NCI-H128 (cell line): ENCODE measurements at regions not wholly inside any gene's neighbourhood (a gene's known extent, or its start where the extent isn't known, plus 50 kb on each side); places are given as distances from the start of the nearest gene placed in this dataset.
"Not testable (repeated sequence)": the region's sequence is repeated elsewhere in the genome, so short reads cannot be mapped to it uniquely, and the experiment has no call there.

ENCODE experiments used
- DNase-seq: peaks from one replicate; lab custom pipeline; 2025; ENCODE audit not compliant: unreplicated experiment; lab: John Stamatoyannopoulos, UW

DNA sequence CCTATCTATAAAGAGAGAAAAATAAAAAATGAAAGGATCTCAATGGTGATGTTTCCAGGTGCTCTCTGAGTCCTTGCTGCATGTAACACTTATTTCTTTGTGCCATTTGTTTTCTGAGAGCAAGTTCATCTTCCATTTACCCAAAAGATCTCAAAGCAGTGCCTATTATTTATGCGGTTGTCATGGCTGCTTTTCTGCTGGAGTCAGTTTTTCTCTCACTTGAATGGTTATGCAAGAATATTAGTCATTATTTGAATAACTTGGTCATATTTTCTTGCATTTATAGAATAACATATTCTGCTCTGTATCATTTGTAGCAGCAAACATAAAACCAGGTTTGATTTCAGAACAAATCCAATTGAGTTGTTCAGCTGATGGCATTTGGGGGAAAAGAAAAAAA is 141.8 kb upstream of the G2E3 start:
- no peak for DNase-seq

DNA sequence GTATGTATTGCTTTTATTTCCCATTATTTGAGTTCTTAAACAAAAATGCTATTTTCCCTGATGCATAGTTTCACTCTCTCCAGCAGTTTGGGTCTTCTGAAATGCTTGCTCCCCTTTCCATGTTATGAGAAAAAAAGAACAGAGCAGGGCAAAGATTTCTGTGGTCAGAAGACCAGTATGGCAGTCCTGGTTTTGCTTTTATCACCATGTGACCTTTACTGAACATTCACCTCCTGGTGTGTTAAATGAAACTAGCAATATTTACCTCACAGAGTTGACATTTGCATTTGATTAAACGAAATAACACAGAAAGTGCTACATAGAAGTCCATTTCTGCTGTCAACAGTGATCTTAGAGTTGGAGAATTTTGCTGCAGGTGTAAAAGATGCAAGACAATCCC is 141.0 kb upstream of the G2E3 start:
- DNase-seq, result no peak

DNA sequence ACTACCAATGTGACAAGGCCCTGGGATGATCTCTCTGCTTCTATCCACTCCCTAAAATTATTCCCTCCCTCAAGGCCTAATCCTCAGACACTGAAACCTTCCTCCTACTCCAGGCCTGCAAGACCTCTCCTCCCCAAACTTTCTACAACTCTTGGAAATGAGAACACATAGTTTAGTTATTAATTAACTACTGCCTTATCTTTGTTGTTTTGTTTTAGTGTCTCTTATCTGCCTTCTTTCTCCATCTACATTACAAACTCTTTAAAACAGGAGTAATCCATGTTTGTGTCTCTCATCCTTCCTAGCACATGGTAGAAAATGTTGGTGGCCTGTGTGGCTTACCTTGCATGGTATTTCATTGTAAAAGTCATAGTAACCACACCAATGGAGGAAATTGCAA is 139.9 kb upstream of the G2E3 start:
- no peak for DNase-seq

DNA sequence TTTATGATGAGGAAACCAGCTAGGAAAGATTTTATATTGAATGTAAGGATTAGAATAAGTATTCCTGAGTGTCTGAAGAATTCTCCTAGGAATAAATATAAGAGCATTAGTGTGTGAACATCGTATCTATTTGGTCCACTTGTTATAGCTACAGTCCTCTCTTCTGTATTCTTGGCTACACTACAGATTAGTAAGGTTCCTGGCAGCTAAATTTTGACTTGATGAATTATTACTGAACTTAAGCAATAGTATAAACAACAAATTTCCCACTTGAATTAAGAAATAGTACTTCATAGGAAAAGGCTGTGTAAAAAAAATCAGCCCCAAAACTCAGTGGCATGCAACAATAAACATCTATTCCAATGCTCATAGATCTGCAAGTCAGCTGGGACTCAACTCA is 138.4 kb upstream of the G2E3 start:
- DNase-seq, result no peak

DNA sequence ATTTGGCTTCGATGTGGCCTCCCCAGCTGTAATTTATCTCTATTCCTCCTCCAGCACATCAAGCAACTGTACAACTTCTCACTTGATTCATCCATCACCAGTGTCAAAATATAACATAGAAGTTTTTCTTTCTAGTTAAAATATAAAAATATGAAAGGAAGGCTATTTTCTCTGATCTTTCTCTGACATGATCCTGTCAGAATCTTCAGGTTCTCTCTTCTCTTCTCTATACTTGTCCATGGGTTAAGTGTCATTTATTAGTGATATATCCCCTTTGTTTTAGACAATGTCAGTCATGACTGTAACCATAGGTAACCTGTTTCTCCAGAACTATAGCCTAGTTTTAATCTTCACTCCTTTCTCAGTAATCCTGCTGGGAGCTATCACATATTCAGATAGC is 132.5 kb upstream of the G2E3 start:
- no peak for DNase-seq

DNA sequence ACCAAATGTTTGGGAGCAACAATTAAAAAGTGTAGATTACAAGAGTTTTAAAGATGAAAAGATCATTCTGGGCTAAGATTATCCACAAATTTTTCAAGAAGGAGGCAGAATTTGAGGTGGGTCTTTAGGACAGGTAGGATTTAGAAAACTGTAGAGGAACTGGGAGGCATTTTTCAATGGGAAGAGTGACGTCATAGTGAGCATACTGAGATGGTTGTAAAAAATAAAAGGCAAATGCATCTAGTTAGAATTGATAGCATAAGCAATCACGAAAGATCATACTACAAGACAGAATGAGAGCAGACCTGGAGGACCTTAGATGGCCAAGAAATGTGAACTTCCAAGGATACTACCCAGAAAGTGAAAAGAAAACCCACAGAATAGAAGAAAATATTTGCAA is 131.6 kb upstream of the G2E3 start:
- DNase-seq, result no peak

DNA sequence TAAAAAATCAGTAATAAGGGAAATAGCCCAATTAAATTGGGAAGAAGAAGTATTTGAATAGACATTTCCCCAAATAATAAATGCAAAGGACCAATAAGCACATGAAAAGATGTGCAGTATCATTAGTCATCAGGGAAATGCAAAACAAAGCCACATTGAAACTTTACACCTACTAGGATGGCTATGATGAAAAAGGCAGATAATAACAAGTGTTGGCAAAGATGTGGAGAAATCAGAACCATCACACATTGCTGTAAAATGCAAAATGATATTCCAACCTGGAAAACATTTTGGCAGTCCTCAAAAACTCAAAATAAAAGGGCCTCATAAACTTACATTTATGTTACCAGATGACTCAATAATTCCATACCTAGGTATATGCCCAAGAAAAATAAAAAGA is 131.1 kb upstream of the G2E3 start:
- no peak for DNase-seq

DNA sequence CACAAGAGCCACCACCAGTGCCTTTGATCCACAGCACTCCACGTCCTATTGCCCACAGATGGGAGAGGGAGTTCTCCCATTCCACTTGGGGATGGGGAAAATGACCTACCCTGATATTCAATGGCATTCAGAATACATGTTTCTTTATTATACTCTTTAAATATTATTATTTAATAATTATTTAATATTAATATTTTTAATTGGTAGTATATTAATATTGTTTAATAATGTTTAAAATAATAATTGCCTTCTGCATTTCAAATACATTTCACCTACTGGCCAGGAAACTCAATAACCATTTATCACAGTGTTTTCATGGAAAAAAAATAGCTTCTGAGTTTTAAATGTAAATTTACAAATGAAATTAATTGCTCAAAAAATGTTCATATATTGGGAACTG is 127.4 kb upstream of the G2E3 start:
- DNase-seq, result no peak

DNA sequence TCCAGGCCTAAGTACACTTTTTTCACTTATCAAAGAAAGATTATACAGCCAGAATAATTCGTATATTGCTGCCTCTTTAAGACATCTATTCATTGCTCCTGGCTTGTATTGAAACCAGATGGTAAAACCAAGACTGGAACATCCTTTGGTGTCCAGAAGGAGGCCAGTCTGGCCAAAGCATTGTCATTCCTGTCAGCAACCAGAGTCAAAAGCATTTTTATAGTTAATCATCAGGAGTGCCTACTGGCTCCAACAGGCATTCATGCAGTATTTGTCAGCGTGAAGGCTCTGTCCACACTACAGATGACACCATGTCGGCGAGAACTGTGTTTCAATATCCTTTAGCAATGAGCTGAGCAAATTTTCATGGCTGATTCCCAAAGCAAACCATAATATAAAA is 118.0 kb upstream of the G2E3 start:
- no peak for DNase-seq

DNA sequence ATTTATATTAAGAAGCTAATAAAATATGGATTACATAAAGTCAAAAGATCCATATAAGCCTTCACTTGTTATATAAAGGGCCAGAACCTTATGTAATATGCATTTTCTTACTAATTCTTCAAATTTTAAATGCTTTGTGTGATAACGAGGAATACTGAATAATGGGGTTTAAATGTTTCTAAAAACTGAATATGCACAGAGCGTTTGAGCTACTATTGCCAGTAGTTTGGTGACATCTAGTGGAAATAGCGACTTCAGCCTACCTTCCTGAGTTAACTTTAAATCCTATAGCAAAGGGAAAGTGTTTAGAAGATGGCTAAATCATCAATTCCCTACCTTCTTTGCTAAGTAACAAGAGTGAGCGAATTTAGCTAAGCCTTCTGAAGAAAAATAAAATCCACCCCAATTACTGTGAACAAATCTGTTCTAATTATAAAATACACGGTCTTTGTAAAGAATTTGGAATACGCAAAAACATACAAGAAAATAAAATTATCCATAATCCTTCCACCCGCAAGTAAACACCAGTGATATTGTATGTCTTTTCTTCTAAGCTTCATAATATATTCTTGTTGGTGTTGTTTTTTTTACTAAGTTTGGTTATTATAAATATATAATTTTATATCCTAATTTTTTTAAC is 115.5 kb upstream of the G2E3 start:
- DNase-seq, result peak; percentile 16

DNA sequence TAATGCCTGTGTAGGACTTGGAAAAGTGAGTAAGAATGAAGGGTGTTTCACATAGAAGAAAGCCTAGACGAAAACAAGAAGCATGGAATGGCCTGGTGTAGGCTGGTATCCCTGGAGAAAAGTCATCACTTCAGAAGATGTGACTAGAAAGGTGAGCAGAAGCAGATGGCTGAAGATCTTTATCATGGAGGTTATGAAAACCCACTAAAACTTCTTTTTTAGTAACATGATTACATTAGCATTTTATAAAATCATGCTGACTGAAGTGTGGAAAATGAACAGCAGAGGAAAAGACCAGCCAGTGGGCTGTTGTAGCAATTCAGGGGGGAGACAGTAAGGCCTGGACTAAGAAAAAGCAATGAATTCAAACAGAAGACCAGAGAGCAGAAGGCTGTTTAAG is 114.5 kb upstream of the G2E3 start:
- DNase-seq, result no peak

DNA sequence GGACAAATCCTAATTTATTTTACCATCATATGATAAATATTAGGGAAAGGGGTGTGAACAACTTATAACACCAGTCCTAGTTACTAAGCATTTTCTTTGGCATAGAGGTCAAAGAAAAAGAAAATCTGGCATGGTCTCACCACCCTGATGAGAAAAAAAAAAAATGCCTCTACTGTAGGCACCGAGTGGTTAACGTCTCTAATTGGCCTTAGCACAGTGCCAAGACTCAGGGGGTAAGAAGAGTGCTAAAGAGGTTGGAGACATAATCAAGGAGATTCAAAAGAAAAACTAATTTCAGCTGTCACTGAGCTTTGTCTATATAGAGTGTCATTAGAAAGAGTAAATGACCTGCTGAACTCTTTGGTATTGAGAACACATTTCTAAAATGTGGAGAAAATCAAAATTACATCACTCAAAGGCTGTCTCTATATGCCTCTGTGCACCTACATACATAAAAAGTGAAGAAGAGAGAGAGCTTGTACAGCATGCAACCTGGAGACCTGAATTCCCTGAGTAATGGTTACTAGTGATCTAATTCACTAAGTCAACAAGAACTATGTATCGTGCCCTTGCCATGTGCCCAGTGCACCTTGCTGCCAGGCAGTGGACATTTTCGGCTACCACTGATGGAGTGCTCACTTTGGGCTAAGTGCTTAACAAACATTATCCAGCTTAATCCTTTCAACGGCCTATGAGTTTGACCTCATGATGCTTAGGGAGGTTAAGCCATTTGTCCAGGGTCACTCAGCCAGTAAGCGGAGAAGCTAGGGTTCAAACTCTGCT is 113.8 kb upstream of the G2E3 start:
- no peak for DNase-seq

DNA sequence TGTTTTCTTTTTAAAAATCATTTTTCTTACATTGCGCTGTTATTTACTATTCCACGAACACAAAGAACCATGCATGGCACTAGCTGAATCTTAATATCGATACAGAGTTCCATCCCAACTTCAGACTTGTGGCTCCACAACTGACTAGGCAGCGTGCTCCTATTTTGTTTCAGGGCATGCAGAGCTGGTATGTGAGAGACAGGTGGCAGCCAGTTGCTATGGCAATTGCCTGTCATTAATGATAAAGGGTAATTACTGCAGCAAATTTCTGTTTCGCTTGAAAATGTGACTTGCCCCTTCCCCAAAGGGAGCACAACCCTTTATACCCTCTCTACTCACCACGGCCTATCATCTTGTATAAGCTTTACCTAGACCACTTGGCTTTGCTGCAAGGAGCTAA is 113.1 kb upstream of the G2E3 start:
- no peak for DNase-seq

DNA sequence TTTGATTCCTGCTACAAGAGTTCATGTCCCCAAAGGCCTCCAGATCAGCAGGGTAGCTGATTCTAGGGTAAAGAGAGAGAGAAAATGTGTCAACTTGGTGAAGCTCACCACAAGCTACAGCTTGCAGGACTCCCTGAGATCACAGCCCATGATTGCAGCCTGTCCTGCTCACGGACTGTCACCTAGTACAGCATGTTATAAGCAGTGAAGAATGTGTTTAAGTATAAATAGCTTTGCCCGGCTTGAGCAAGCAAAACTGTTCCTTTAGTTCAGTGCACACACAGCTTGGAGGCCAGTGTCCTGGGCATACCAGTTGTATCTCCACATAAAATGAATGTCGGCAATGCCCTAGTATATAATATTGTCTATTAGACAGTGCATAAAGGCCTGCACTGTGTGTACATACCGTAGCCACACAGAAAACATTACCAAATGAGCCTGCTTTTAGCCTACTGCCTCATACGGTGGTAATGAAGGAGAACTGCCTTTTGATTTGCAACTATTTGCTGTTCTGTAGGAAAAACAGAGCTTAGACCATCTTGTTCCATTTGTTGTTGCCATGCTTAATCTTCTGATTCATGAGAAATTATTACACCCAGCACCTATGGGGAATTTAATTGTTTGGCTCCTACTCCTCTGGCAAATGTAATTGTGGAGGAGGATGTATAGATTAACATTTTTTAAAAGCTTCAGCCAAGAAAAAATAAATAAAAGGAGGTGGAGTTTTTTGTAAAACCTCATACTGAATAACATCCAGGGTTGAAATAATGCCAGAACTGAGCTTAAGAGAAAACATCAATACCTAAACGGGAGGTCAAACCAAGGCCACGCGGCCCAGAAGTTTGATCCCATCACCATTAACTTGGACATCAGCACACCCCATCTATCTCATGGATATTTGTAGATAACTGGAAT is 108.1 kb upstream of the G2E3 start:
- no peak for DNase-seq

DNA sequence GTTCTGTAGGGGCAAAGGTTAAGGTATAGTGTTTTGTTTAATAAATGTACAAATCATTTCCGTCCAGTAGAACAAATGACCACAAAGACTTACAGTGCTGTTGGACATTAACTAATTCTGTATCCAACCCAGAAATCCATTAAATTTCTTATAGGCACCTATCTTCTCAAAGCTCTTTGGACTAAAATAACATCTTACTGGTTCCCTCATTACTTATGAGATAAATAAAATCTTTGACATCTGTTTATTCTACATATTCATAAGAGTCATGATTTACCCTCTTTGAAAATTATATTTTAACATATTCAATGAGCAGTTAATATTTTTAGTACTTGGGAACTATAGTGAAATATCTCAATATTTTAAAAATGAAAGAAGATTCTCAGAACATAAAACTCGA is 102.7 kb upstream of the G2E3 start:
- no peak for DNase-seq

DNA sequence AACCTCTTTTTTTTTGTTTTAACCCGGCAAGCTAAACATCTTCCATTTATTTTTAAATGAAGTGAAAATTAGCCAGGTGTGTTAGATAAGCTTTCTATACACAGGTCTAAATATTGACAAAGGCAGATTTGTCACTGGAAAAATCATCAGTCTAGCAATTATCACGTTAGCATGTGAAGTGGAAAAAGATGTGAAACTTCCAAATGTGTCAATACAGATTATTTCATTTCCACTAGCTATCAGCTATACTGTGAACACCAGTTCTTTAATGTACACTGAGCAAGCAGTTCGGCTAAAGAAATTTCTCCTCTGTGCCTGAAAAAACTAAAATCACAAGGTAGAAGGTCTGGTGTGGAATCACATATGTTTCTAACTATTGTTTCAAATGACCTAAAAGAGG is 96.6 kb upstream of the G2E3 start:
- no peak for DNase-seq

DNA sequence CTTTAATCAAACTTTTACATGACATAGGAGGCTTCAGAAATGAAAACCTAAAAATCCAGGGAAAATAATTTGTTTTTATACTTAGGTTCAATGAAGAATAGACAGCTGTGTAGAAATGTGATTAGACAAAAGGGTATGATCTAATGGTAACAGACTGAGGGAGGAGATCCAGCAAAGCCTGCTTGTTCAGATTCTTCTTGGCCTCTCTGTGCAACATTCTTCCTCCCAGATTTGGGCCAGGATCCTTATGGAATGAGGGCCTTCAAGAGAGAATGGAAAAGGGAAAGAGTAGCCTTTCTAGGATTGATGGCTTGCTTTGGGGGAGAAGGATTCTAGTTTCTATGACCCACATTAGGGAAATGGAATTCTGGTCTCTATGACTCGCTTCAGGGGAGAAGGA is 94.5 kb upstream of the G2E3 start:
- DNase-seq, result no peak

DNA sequence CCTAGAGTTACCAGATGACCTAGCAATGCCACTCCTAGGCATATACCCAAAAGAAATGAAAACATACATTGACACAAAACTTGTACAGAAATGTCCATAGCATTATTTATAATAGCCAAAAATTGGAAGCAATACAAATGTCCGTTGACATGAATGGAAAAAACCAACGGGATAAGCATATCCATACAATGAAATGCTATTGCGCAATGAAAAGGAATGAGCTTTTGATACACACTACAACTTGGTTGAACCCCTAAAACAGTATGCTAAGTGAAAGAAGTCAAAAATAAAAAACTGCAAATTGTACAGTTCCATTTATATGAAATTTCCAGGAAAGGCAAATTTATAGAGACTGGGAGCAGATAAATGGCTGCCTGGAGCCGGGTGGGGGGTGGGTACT is 90.6 kb upstream of the G2E3 start:
- DNase-seq, result no peak

DNA sequence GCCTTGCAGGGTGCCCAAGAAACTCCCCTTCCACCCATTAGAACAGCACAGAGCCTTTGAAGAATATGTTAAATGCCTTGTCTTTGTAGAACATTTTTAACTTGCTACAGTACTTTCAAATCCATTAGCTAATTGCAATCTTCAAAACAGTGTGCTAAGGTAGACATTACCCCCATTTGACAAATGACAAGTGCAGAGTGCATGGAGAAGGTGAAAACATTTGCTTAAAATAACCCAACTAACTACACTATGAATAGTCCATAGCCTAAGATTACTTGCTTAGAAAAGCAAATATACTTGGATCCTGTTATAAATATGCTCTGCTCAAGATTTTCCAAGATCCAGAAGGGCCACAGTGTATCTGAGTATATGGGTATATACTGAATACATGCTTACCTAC is 87.0 kb upstream of the G2E3 start:
- no peak for DNase-seq

DNA sequence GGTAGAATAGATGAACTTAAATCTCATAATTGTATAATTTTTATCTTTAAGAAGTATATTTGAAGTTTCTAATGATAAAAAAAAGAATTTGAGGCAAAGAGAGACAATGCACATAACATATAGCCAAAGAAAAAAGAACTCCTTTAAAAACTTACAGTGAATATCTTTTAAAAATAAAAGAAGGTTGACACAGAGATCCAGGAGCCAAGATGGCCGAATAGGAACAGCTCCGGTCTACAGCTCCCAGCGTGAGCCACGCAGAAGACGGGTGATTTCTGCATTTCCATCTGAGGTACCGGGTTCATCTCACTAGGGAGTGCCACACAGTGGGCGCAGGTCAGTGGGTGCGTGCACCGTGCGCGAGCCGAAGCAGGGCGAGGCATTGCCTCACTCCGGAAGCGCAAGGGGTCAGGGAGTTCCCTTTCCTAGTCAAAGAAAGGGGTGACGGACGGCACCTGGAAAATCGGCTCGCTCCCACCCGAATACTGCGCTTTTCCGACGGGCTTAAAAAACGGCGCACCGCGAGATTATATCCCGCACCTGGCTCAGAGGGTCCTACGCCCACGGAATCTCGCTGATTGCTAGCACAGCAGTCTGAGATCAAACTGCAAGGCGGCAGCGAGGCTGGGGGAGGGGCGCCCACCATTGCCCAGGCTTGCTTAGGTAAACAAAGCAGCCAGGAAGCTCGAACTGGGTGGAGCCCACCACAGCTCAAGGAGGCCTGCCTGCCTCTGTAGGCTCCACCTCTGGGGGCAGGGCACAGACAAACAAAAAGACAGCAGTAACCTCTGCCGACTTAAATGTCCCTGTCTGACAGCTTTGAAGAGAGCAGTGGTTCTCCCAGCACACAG is 84.9 kb upstream of the G2E3 start:
- DNase-seq, result not testable (repeated sequence)

DNA sequence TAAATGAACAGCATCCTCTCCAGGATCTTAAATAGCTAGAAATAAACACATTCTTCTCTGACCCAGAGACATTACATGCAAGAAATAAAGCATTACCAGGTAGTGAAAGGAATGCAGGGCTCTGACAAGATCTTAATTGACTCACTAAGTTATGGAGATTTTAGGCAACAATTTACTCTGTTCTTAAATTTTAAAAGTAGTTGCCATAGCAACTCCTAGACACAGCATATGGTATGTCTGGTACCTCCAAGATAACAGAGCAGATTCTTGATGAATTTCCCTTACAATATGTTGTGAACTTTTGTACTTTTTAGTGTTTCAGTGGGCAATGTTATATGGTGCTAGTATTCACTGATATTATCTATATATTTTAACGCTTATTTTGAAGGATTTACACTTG is 76.7 kb upstream of the G2E3 start:
- DNase-seq, result no peak
